ENCODE measurements at regions not wholly inside any gene's neighbourhood (a gene's known extent, or its start where the extent isn't known, plus 50 kb on each side); places are given as distances from the start of the nearest gene placed in this dataset.
"Not testable (repeated sequence)": the region's sequence is repeated elsewhere in the genome, so short reads cannot be mapped to it uniquely, and the experiment has no call there.

DNA sequence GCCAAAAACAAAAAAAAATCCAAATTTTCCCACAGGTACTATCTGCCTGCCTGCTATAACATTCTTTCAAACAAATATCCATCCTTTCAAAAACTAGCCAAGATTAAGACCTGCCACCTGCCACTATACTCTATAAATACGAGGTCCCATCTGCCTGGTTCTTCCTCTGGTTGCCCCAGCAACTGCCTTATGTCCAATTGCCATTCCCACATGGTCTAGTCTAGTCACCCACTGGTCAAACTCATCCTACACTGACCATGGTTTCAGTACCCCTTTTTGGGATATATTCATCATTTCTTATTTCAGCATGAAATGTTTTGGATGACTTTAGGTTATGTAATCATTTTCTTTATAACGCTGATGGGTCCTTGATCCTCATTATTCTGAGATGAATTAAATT lies 95.1 kb upstream of the CCNG1 start:
- POLR2A ChIA-PET = no interaction called here
- Histone ChIP-seq H3K27ac (ENCODE audit: low read depth, low read length) (no peak overlapping the region), H3K4me3 (ENCODE audit: low read depth, low read length) (no peak overlapping the region), H3K9me3 (ENCODE audit: control insufficient read depth, insufficient read depth, low read length) (no peaks in the 10 kb centered on the region), H3K27me3 (ENCODE audit: control insufficient read depth, insufficient read depth, low read length) (no peaks in the 10 kb centered on the region)
- CTCF ChIA-PET = no interaction called here
- no peak for TF ChIP-seq CTCF (IDR thresholded peaks at IDR 0.05; ENCODE audit: low read depth, low read length)
- DNase-seq (ENCODE audit: low read depth, low spot score) = no peak

DNA sequence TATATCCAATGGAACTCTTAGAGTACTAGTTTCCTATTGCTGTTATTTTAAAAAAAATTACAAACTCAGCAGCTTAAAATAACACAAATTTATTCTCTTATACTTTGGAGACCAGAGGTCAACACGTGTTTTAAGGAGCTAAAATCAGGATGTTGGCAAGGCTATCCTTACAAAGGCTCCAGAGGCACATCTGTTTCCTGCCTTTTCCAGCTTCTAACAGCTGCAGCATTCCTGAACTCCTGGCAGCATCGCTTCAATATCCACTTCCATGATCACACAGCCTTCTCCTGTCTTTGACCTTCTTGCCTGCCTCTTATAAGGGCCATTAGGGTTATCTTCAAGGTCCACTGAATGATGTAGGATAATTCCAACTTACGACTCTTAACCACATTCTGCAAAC lies 92.2 kb upstream of the CCNG1 start:
- TF ChIP-seq CTCF (IDR thresholded peaks at IDR 0.05; ENCODE audit: low read depth, low read length) = no peak
- Histone ChIP-seq H3K9me3 (ENCODE audit: control insufficient read depth, insufficient read depth, low read length) (no peaks in the 10 kb centered on the region), H3K27me3 (ENCODE audit: control insufficient read depth, insufficient read depth, low read length) (no peaks in the 10 kb centered on the region), H3K27ac (ENCODE audit: low read depth, low read length) (no peak overlapping the region), H3K4me3 (ENCODE audit: low read depth, low read length) (no peak overlapping the region)
- ChIA-PET CTCF (no interaction called here), POLR2A (no interaction called here)
- no peak for DNase-seq (ENCODE audit: low read depth, low spot score)

- Histone ChIP-seq H3K27me3 (ENCODE audit: control insufficient read depth, insufficient read depth, low read length) (no peaks in the 10 kb centered on the region), H3K4me3 (ENCODE audit: low read depth, low read length) (no peak overlapping the region), H3K9me3 (ENCODE audit: control insufficient read depth, insufficient read depth, low read length) (no peaks in the 10 kb centered on the region), H3K27ac (ENCODE audit: low read depth, low read length) (no peak overlapping the region)
- peak; percentile 73 for TF ChIP-seq CTCF (IDR thresholded peaks at IDR 0.05; ENCODE audit: low read depth, low read length)
- ChIA-PET CTCF (interaction anchor here (0.7 to 2.9 kb wide), 15 partner anchors 9 to 1806 kb away, joined by 3 to 23 read pairs (median 4); no protein-coding TSS in a partner anchor), POLR2A (no interaction called here)
- peak; percentile 8 for DNase-seq (ENCODE audit: low read depth, low spot score)
Measured at GRCh38 chr5:163347671-163348070, 89.7 kb upstream of the CCNG1 start.

GRCh38 chr5:163350083-163350482 lies 87.3 kb upstream of the CCNG1 start:
- H3K27ac ChIP-seq (ENCODE audit: low read depth, low read length) = no peak overlapping the region
- no peaks in the 10 kb centered on the region for H3K27me3 ChIP-seq (ENCODE audit: control insufficient read depth, insufficient read depth, low read length)
- no peak overlapping the region for H3K4me3 ChIP-seq (ENCODE audit: low read depth, low read length)
- no peak for DNase-seq (ENCODE audit: low read depth, low spot score)
- ChIA-PET POLR2A (no interaction called here), CTCF (no interaction called here)
- H3K9me3 ChIP-seq (ENCODE audit: control insufficient read depth, insufficient read depth, low read length) = no peaks in the 10 kb centered on the region
- TF ChIP-seq CTCF (IDR thresholded peaks at IDR 0.05; ENCODE audit: low read depth, low read length) = no peak

DNA sequence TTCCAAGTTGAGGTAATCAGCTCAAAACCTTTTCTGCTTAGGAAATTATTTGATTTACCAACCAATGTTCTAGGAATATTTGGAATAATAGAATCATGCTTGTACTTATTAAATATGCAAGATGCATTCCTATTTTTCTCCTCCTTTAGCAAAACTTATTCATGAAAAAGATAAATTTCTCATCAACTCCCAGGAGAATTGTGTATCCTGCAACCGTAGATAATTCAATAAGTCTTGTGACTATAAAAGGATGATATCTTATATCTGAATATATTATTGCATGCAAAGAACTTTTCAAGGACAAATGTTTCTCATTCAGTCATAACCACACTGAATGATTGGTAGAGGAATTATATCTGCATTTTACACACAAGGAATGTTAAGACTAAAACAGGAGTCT lies 84.9 kb upstream of the CCNG1 start:
- peaks cover 7% of the 10 kb centered on the region; the same call in 1 of the 2 replicates for H3K9me3 ChIP-seq (ENCODE audit: control insufficient read depth, insufficient read depth, low read length)
- DNase-seq (ENCODE audit: low read depth, low spot score) = no peak
- H3K27me3 ChIP-seq (ENCODE audit: control insufficient read depth, insufficient read depth, low read length) = no peaks in the 10 kb centered on the region
- CTCF ChIA-PET = interaction anchor here (1.6 kb wide), 1 partner anchor 56 kb away, joined by 4 read pairs; no protein-coding TSS in a partner anchor
- no peak overlapping the region for H3K4me3 ChIP-seq (ENCODE audit: low read depth, low read length)
- POLR2A ChIA-PET = no interaction called here
- TF ChIP-seq CTCF (IDR thresholded peaks at IDR 0.05; ENCODE audit: low read depth, low read length) = no peak
- no peak overlapping the region for H3K27ac ChIP-seq (ENCODE audit: low read depth, low read length)

- H3K4me3 ChIP-seq (ENCODE audit: low read depth, low read length); CTCF ChIA-PET; H3K27me3 ChIP-seq (ENCODE audit: control insufficient read depth, insufficient read depth, low read length); H3K27ac ChIP-seq (ENCODE audit: low read depth, low read length); H3K9me3 ChIP-seq (ENCODE audit: control insufficient read depth, insufficient read depth, low read length); DNase-seq (ENCODE audit: low read depth, low spot score); POLR2A ChIA-PET: not testable (repeated sequence)
Measured at GRCh38 chr5:163355811-163356210, 81.6 kb upstream of the CCNG1 start.
